ENCODE measurements at regions not wholly inside any gene's neighbourhood (a gene's known extent, or its start where the extent isn't known, plus 50 kb on each side); places are given as distances from the start of the nearest gene placed in this dataset.

DNA sequence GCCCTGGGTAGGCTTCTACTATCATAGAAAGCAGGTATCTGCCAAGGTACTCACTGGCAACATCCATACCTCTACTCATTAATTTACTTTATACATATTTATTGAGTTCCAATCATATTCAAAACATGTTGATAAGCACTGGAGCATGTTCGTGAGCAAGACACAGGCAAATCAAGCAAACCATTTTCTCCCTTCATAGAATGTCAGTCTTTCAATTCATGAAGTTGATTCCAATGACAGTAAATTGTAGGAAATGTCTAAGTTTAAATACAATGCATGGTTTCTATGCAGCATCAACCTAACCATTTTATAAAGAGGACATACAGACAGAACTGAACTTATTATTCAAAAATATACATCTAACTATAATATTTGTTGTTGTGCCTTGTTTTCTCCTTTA, 978.6 kb downstream of the CDH8 start:
- TF ChIP-seq, protein P1, sequence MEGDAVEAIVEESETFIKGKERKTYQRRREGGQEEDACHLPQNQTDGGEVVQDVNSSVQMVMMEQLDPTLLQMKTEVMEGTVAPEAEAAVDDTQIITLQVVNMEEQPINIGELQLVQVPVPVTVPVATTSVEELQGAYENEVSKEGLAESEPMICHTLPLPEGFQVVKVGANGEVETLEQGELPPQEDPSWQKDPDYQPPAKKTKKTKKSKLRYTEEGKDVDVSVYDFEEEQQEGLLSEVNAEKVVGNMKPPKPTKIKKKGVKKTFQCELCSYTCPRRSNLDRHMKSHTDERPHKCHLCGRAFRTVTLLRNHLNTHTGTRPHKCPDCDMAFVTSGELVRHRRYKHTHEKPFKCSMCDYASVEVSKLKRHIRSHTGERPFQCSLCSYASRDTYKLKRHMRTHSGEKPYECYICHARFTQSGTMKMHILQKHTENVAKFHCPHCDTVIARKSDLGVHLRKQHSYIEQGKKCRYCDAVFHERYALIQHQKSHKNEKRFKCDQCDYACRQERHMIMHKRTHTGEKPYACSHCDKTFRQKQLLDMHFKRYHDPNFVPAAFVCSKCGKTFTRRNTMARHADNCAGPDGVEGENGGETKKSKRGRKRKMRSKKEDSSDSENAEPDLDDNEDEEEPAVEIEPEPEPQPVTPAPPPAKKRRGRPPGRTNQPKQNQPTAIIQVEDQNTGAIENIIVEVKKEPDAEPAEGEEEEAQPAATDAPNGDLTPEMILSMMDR (IDR thresholded peaks at IDR 0.05; ENCODE audit: unreplicated experiment) = no peak
- DNase-seq (ENCODE audit: low spot score in 2 of 2, unreplicated experiment in 2 of 2) = no peak
- Mint-ChIP-seq H3K4me3 (no peak overlapping the region), H3K27me3 (ENCODE audit: low read depth) (peaks cover 12% of the 10 kb centered on the region), H3K27ac (no peak overlapping the region), H3K36me3 (no peaks in the 10 kb centered on the region), H3K9me3 (no peaks in the 10 kb centered on the region), H3K4me1 (no peaks in the 10 kb centered on the region)

DNA sequence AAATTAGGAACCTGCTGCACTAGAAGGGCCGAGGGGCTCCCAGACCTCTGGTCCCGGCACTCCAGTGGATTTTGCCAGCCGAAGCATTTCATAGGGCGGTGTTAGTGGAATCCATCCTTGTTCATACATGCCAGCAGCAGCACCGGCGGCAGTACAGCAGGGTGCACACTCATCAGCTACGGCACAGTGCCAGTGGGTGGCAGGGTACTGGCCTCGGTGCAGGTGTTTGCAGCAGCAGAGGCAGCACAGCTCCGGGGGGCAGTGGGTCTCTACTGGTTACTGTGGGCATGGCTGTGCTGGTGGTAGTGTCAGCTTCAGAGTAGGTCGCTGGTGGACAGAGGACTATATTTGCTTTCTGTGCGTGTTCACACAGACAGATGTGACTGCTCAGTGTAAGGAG, 985.7 kb downstream of the CDH8 start:
- TF ChIP-seq, protein P1 (IDR thresholded peaks at IDR 0.05; ENCODE audit: unreplicated experiment) = no peak
- H3K27ac Mint-ChIP-seq = no peak overlapping the region
- no peaks in the 10 kb centered on the region for H3K36me3 Mint-ChIP-seq
- H3K4me1 Mint-ChIP-seq = no peaks in the 10 kb centered on the region
- DNase-seq (ENCODE audit: low spot score in 2 of 2, unreplicated experiment in 2 of 2) = no peak
- peaks cover 18% of the 10 kb centered on the region for H3K27me3 Mint-ChIP-seq (ENCODE audit: low read depth)
- H3K4me3 Mint-ChIP-seq = no peak overlapping the region
- no peaks in the 10 kb centered on the region for H3K9me3 Mint-ChIP-seq

DNA sequence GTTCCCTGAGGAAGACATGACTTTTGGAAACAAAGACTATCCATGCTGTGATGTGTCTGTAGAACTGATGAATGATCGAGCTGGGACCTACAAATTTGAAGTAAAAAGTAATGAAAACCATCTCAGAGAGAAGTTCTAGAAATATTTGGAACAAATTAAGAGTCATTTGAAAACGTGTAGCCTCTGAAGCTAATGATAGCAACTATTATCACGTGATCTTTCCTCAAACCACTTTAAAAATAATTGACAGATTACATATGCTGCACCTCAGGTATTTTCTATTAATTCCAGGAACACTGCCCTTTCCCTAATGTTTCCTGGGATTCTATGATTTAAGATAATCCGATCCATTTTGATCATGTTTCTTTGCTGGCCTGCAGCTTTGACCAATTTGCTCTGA, 990.3 kb downstream of the CDH8 start:
- TF ChIP-seq, protein P1 (IDR thresholded peaks at IDR 0.05; ENCODE audit: unreplicated experiment) = no peak
- H3K27me3 Mint-ChIP-seq (ENCODE audit: low read depth) = peaks cover 17% of the 10 kb centered on the region
- H3K27ac Mint-ChIP-seq = no peak overlapping the region
- H3K9me3 Mint-ChIP-seq = no peaks in the 10 kb centered on the region
- no peaks in the 10 kb centered on the region for H3K36me3 Mint-ChIP-seq
- no peak for DNase-seq (ENCODE audit: low spot score in 2 of 2, unreplicated experiment in 2 of 2)
- H3K4me3 Mint-ChIP-seq = no peak overlapping the region
- no peaks in the 10 kb centered on the region for H3K4me1 Mint-ChIP-seq

DNA sequence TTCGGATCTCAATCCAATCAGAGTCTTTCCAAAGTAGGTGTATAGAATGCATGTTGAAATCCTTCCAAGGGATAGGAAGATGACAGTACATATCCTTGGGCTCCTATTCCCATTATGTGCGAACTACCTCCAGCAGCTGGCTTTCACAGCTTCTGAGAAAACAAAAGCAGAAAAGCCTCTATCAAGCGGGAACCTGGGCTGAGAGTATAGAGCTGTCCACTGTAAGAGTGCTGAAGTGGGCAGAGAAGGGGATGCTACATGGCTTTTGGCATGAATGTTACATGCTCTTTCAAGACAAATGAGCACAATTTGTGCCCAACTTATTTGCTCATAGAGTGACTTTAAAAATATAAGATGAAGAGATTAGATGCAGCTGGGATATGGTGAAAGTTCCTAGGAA, 993.5 kb downstream of the CDH8 start:
- TF ChIP-seq, protein P1 (IDR thresholded peaks at IDR 0.05; ENCODE audit: unreplicated experiment) = no peak
- peaks cover 10% of the 10 kb centered on the region for H3K27me3 Mint-ChIP-seq (ENCODE audit: low read depth)
- H3K36me3 Mint-ChIP-seq = no peaks in the 10 kb centered on the region
- H3K9me3 Mint-ChIP-seq = no peaks in the 10 kb centered on the region
- H3K27ac Mint-ChIP-seq = no peak overlapping the region
- H3K4me3 Mint-ChIP-seq = no peak overlapping the region
- no peak for DNase-seq (ENCODE audit: low spot score in 2 of 2, unreplicated experiment in 2 of 2)
- H3K4me1 Mint-ChIP-seq = no peaks in the 10 kb centered on the region

DNA sequence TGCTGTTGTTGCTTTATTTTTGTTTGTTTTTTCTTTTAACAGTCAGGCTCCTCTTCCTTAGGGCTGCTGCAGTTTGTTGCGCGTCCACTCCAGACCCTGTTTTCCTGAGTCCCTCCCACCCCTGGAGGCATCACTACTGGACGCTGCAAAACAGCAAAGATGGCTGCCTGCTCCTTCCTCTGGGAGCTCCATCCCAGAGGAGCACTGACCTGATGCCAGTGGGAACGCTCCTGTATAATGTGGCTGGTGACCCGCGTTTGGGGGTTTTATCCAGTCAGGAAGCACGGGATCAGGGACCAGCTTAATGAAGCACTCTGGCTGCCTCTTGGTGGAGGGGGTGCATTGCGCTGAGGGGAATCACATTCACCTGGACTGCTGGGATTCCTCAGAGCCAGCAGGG, 1005.6 kb downstream of the CDH8 start:
- peaks cover 7% of the 10 kb centered on the region for H3K27me3 Mint-ChIP-seq (ENCODE audit: low read depth)
- H3K27ac Mint-ChIP-seq = no peak overlapping the region
- TF ChIP-seq, protein P1 (IDR thresholded peaks at IDR 0.05; ENCODE audit: unreplicated experiment) = no peak
- H3K9me3 Mint-ChIP-seq = no peaks in the 10 kb centered on the region
- H3K4me1 Mint-ChIP-seq = no peaks in the 10 kb centered on the region
- H3K4me3 Mint-ChIP-seq = no peak overlapping the region
- no peak for DNase-seq (ENCODE audit: low spot score in 2 of 2, unreplicated experiment in 2 of 2)
- H3K36me3 Mint-ChIP-seq = no peaks in the 10 kb centered on the region
